Hepatocyte (in vitro differentiated cells): ENCODE measurements at regions not wholly inside any gene's neighbourhood (a gene's known extent, or its start where the extent isn't known, plus 50 kb on each side); places are given as distances from the start of the nearest gene placed in this dataset.

Experiments used
- DNase-seq: peaks from one replicate; pipeline ENCODE4 v3.0.0-alpha.2; 2016; ENCODE audit warnings: low spot score
- H2AFZ ChIP-seq: fragments of 200-600 bp; sonication (generic); 2 replicates; pipeline ENCODE4 v1.6.0; 2016; ENCODE audit warnings: antibody characterized with exemption, mild to moderate bottlenecking
- H3K27ac ChIP-seq: fragments of 200-600 bp; sonication (generic); 2 replicates; pipeline ENCODE4 v1.5.1; 2016; ENCODE audit warnings: mild to moderate bottlenecking
- H3K27me3 ChIP-seq: fragments of 200-600 bp; sonication (generic); 2 replicates; pipeline ENCODE4 v1.6.1; 2016
- H3K36me3 ChIP-seq: fragments of 200-600 bp; sonication (generic); replicated peaks from 2 replicates; pipeline ENCODE4 v1.5.1; 2016; ENCODE audit warnings: low read depth; ENCODE audit not compliant: insufficient read depth
- H3K4me1 ChIP-seq: fragments of 200-600 bp; sonication (generic); 2 replicates; pipeline ENCODE4 v1.5.1; 2016; ENCODE audit warnings: mild to moderate bottlenecking, moderate library complexity; ENCODE audit not compliant: insufficient read depth
- H3K4me2 ChIP-seq: fragments of 200-600 bp; sonication (generic); 2 replicates; pipeline ENCODE4 v1.6.0; 2016
- H3K4me3 ChIP-seq: fragments of 200-600 bp; sonication (generic); 2 replicates; pipeline ENCODE4 v1.5.1; 2016; ENCODE audit warnings: mild to moderate bottlenecking
- H3K79me2 ChIP-seq: fragments of 200-600 bp; sonication (generic); 2 replicates; pipeline ENCODE4 v1.6.0; 2017; ENCODE audit warnings: mild to moderate bottlenecking
- H3K9me2 ChIP-seq: fragments of 200-600 bp; sonication (generic); replicated peaks from 2 replicates; pipeline ENCODE4 v1.6.0; 2017; ENCODE audit warnings: mild to moderate bottlenecking; ENCODE audit not compliant: insufficient read depth
- H3K9me3 ChIP-seq: fragments of 200-600 bp; sonication (generic); 2 replicates; pipeline ENCODE4 v1.5.1; 2016; ENCODE audit warnings: low read depth, mild to moderate bottlenecking
- H4K20me1 ChIP-seq: fragments of 200-600 bp; sonication (generic); 2 replicates; pipeline ENCODE4 v1.6.0; 2016; ENCODE audit warnings: mild to moderate bottlenecking; ENCODE audit not compliant: insufficient read depth, poor library complexity, severe bottlenecking
- EZH2 ChIP-seq: fragments of 200-600 bp; sonication (generic); IDR thresholded peaks from 2 replicates; pipeline ENCODE4 v1.6.1; 2016; ENCODE audit warnings: antibody characterized with exemption, mild to moderate bottlenecking, borderline replicate concordance
- EZH2phosphoT487 ChIP-seq: fragments of 200-600 bp; sonication (generic); IDR thresholded peaks from one replicate; pipeline ENCODE4 v1.6.1; 2018; ENCODE audit warnings: antibody characterized with exemption, mild to moderate bottlenecking, low read depth, moderate library complexity; ENCODE audit not compliant: unreplicated experiment, severe bottlenecking
- WGBS: methylation state at CpG from one replicate; pipeline ENCODE4 v1.1.6; 2016; ENCODE audit warnings: low lambda C conversion rate; ENCODE audit errors: missing lambda C conversion rate; 5-methylcytosine and 5-hydroxymethylcytosine counted together
- TF ChIP-seq, protein P1 (sequence below): fragments of 200-600 bp; sonication (generic); IDR thresholded peaks from 2 replicates; pipeline ENCODE4 v1.5.1; 2016; ENCODE audit warnings: antibody characterized with exemption, mild to moderate bottlenecking; ENCODE audit not compliant: poor library complexity

DNA sequence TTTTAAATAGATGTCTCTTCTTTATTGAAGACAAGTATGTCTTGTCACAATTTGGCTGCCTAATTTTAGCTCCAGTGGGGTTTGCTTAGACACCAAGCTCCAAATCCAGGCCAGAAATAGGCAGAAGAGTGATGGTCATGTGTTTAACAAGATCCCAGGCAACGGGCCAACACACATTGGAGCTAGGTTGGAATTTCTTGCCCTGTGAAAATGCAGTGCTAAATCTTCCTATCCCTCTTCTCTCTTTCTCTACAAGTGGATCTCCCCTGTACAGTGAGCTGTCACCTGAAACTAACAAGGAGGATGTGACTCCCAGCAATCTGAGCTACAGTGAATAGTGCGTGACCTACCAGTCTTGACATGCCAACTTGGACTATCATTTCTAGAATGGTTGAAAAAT lies 65.3 kb upstream of the VGLL2 start:
- H3K9me2 ChIP-seq: no peaks in the 10 kb centered on the region
- no peaks in the 10 kb centered on the region for H3K36me3 ChIP-seq
- no peaks in the 10 kb centered on the region for H3K9me3 ChIP-seq
- WGBS: 87% methylated on average over 2 of the region's 2 CpGs
- no peak overlapping the region for H3K27ac ChIP-seq
- H3K27me3 ChIP-seq: no peaks in the 10 kb centered on the region
- H3K79me2 ChIP-seq: no peaks in the 10 kb centered on the region
- H4K20me1 ChIP-seq: no peaks in the 10 kb centered on the region
- no peaks in the 10 kb centered on the region for H3K4me1 ChIP-seq
- DNase-seq: no peak
- H3K4me2 ChIP-seq: no peak overlapping the region
- H3K4me3 ChIP-seq: no peak overlapping the region
- TF ChIP-seq EZH2 (no peak), EZH2phosphoT487 (no peak)
- TF ChIP-seq, protein P1, sequence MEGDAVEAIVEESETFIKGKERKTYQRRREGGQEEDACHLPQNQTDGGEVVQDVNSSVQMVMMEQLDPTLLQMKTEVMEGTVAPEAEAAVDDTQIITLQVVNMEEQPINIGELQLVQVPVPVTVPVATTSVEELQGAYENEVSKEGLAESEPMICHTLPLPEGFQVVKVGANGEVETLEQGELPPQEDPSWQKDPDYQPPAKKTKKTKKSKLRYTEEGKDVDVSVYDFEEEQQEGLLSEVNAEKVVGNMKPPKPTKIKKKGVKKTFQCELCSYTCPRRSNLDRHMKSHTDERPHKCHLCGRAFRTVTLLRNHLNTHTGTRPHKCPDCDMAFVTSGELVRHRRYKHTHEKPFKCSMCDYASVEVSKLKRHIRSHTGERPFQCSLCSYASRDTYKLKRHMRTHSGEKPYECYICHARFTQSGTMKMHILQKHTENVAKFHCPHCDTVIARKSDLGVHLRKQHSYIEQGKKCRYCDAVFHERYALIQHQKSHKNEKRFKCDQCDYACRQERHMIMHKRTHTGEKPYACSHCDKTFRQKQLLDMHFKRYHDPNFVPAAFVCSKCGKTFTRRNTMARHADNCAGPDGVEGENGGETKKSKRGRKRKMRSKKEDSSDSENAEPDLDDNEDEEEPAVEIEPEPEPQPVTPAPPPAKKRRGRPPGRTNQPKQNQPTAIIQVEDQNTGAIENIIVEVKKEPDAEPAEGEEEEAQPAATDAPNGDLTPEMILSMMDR: no peak
- H2AFZ ChIP-seq: no peak overlapping the region

DNA sequence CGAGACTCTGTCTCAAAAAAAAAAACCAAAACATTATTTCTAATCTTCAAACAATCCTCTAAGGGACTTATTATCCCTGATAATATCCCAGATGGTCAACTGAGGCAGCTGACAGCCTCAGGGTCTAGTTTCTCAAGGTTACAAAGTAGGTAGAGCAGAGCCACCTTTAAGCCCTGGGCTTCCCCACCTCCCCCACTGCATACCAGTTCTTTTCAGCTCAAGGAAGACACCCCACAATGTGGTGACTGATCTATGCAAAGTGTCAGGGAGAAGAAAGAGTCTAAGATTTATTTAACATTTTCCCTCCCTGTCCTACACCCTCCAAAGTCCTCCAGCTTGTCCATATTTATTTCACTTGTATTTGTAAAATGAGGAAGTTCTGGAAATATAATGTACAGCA lies 60.5 kb upstream of the VGLL2 start:
- TF ChIP-seq, protein P1: no peak
- TF ChIP-seq EZH2phosphoT487: no peak
- TF ChIP-seq EZH2: no peak
- H3K27ac ChIP-seq: no peak overlapping the region
- H3K79me2 ChIP-seq: no peaks in the 10 kb centered on the region
- H3K4me3 ChIP-seq: no peak overlapping the region
- H3K27me3 ChIP-seq: no peaks in the 10 kb centered on the region
- H4K20me1 ChIP-seq: no peaks in the 10 kb centered on the region
- H3K4me2 ChIP-seq: no peak overlapping the region
- 100% methylated on average over 1 of the region's 1 CpG for WGBS
- no peaks in the 10 kb centered on the region for H3K9me2 ChIP-seq
- DNase-seq: no peak
- H2AFZ ChIP-seq: no peak overlapping the region
- no peaks in the 10 kb centered on the region for H3K36me3 ChIP-seq
- H3K9me3 ChIP-seq: no peaks in the 10 kb centered on the region
- no peaks in the 10 kb centered on the region for H3K4me1 ChIP-seq

DNA sequence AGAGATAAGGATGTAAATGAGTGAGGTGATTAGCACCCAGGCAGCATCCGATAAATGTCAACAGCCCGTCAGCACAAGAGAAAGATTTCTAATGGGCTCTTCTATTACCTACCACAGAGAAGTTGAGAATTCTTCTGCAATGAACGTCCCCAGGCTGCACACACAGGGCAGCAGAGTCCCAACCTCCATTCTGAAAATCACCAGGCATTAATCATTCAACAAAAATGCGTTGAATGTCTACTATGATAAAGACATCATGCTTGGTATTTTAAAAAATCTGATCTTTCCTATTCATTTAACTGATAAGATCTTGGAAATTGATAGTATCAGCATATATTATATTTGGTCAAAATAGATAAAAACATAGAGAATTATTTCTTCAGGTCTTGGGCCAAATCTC lies 59.5 kb upstream of the VGLL2 start:
- H3K4me3 ChIP-seq: no peak overlapping the region
- no peaks in the 10 kb centered on the region for H3K4me1 ChIP-seq
- no peaks in the 10 kb centered on the region for H3K79me2 ChIP-seq
- no peak overlapping the region for H2AFZ ChIP-seq
- no peaks in the 10 kb centered on the region for H3K9me3 ChIP-seq
- TF ChIP-seq, protein P1: no peak
- no peak for TF ChIP-seq EZH2
- no peaks in the 10 kb centered on the region for H3K27me3 ChIP-seq
- DNase-seq: no peak
- no peaks in the 10 kb centered on the region for H3K36me3 ChIP-seq
- no peak overlapping the region for H3K27ac ChIP-seq
- no peak overlapping the region for H3K4me2 ChIP-seq
- H4K20me1 ChIP-seq: no peaks in the 10 kb centered on the region
- H3K9me2 ChIP-seq: no peaks in the 10 kb centered on the region
- 46% methylated on average over 4 of the region's 4 CpGs for WGBS

DNA sequence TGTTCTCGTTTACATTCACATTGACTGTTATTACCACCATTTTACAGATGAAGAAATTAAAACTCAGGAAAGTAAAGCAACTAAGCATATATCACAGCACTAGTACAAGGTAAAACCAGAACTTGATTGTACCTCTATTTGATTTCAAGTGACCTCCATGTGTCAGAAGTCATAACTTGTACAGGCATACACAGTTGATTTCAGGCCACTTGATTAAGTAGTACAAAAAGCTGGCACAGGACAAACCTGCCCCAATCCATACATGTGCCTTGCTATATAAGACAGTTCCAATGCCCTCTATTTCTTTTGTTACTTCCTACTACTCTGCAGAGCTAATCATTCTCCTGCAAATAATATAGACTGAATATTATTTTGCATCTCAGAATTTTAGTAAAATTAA lies 58.8 kb upstream of the VGLL2 start:
- WGBS: 88% methylated on average over 1 of the region's 1 CpG
- Histone ChIP-seq H3K36me3 (no peaks in the 10 kb centered on the region), H3K4me3 (no peak overlapping the region), H3K4me1 (no peaks in the 10 kb centered on the region), H3K9me2 (no peaks in the 10 kb centered on the region), H3K27ac (no peak overlapping the region), H3K4me2 (no peak overlapping the region), H3K27me3 (no peaks in the 10 kb centered on the region), H4K20me1 (no peaks in the 10 kb centered on the region), H3K79me2 (no peaks in the 10 kb centered on the region), H2AFZ (no peak overlapping the region), H3K9me3 (no peaks in the 10 kb centered on the region)
- no peak for TF ChIP-seq EZH2
- no peak for TF ChIP-seq EZH2phosphoT487
- TF ChIP-seq, protein P1: no peak
- no peak for DNase-seq
